Neural crest cell (in vitro differentiated cells): ENCODE measurements at regions not wholly inside any gene's neighbourhood (a gene's known extent, or its start where the extent isn't known, plus 50 kb on each side); places are given as distances from the start of the nearest gene placed in this dataset.

ENCODE experiments used
- DNase-seq: peaks from one replicate; pipeline ENCODE4 v3.0.0; 2021; ENCODE audit warnings: low read depth, mixed read lengths, low spot score
- H3K27ac Mint-ChIP-seq: one replicate; pipeline ENCODE4 v1.8.0; 2021; ENCODE audit warnings: mild to moderate bottlenecking, mixed read lengths; ENCODE audit not compliant: unreplicated experiment
- H3K27me3 Mint-ChIP-seq: 2 replicates; pipeline ENCODE4 v1.8.0; 2021; ENCODE audit warnings: low read depth, mild to moderate bottlenecking, mixed read lengths
- H3K36me3 Mint-ChIP-seq: 2 replicates; pipeline ENCODE4 v1.8.0; 2021; ENCODE audit warnings: low read depth, mild to moderate bottlenecking, mixed read lengths
- H3K4me1 Mint-ChIP-seq: 2 replicates; pipeline ENCODE4 v1.8.0; 2021; ENCODE audit warnings: mixed read lengths
- H3K4me3 Mint-ChIP-seq: one replicate; pipeline ENCODE4 v1.8.0; 2021; ENCODE audit warnings: mild to moderate bottlenecking, mixed read lengths
- H3K9me3 Mint-ChIP-seq: 2 replicates; pipeline ENCODE4 v1.8.0; 2021; ENCODE audit warnings: mixed read lengths
- TF ChIP-seq, protein P1 (sequence below): fragments of 200-600 bp; sonication (generic); conservative IDR thresholded peaks from 2 replicates; pipeline ENCODE4 v1.5.0; 2021; ENCODE audit warnings: antibody characterized with exemption, mild to moderate bottlenecking

DNA sequence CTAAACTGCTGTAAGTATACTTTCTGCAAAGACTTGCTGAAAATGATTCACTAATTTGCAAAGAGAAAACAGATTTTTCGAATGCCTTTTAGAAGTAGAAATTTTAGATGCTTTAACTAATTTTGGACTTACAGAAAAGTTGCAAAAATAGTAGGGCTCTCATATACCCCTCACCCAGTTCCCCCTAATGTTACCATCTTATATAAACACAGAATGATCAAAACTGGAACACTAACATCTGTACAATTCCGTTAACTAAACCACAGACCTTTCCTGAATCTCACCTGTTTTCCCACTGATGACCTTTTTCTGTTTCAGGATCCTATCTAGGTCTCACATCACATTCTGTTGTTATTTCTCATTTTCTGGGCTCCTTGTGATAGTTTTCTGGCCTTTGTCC is 454.8 kb downstream of the SHQ1 start:
- no peak overlapping the region for H3K27ac Mint-ChIP-seq
- TF ChIP-seq, protein P1, sequence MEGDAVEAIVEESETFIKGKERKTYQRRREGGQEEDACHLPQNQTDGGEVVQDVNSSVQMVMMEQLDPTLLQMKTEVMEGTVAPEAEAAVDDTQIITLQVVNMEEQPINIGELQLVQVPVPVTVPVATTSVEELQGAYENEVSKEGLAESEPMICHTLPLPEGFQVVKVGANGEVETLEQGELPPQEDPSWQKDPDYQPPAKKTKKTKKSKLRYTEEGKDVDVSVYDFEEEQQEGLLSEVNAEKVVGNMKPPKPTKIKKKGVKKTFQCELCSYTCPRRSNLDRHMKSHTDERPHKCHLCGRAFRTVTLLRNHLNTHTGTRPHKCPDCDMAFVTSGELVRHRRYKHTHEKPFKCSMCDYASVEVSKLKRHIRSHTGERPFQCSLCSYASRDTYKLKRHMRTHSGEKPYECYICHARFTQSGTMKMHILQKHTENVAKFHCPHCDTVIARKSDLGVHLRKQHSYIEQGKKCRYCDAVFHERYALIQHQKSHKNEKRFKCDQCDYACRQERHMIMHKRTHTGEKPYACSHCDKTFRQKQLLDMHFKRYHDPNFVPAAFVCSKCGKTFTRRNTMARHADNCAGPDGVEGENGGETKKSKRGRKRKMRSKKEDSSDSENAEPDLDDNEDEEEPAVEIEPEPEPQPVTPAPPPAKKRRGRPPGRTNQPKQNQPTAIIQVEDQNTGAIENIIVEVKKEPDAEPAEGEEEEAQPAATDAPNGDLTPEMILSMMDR: no peak
- DNase-seq: no peak
- H3K4me1 Mint-ChIP-seq: peaks cover 5% of the 10 kb centered on the region
- no peak overlapping the region for H3K4me3 Mint-ChIP-seq
- no peaks in the 10 kb centered on the region for H3K27me3 Mint-ChIP-seq
- H3K9me3 Mint-ChIP-seq: peaks cover 2% of the 10 kb centered on the region
- H3K36me3 Mint-ChIP-seq: no peaks in the 10 kb centered on the region

- H3K9me3 Mint-ChIP-seq: no peaks in the 10 kb centered on the region
- H3K27me3 Mint-ChIP-seq: no peaks in the 10 kb centered on the region
- peaks cover 5% of the 10 kb centered on the region for H3K4me1 Mint-ChIP-seq
- H3K27ac Mint-ChIP-seq: no peak overlapping the region
- no peak for DNase-seq
- no peak overlapping the region for H3K4me3 Mint-ChIP-seq
- H3K36me3 Mint-ChIP-seq: no peaks in the 10 kb centered on the region
- TF ChIP-seq, protein P1: no peak
Observed at GRCh38 chr3:72391659-72392058, 456.6 kb downstream of the SHQ1 start.

DNA sequence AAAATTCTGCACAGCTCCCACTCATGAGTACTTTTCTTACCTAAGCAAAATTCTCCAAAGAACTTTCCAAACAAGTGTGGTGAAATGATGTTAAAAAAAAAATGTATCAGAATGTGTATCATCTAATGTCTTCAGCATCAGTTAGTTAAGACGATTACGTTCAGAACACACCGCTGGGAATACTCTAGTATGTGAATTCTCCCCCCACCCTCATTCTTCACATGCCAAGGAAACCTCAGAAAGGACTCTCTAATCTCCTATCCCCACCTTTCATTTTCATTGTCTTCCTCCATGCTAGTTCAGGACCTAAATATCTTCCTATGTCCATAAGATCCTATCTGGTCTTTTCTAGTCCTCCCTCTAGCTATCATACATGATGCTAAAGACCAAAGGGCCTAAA is 457.4 kb downstream of the SHQ1 start:
- Mint-ChIP-seq H3K4me1 (peaks cover 5% of the 10 kb centered on the region), H3K27ac (no peak overlapping the region), H3K36me3 (no peaks in the 10 kb centered on the region), H3K4me3 (no peak overlapping the region), H3K9me3 (no peaks in the 10 kb centered on the region), H3K27me3 (no peaks in the 10 kb centered on the region)
- TF ChIP-seq, protein P1: no peak
- DNase-seq: no peak

DNA sequence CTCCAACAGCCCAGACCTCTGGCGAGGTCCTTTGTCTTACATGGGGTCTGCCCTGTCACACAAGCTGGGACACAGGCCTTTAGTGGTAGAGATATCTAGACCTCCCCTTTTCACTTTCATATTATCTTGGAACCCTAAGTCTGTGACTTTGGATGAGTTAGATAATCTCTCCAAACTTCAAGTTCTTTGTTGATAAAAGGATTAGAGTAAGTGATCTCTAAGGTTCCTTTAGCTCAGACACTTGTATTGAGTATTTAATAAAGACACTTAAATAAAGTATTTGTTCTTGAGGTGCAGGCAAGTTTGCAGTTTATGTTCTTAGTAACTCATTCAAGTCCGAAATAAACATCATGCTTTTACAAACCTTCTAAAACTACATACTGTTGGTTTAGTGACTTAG is 459.6 kb downstream of the SHQ1 start:
- Mint-ChIP-seq H3K27ac (no peak overlapping the region), H3K36me3 (no peaks in the 10 kb centered on the region), H3K4me1 (peaks cover 13% of the 10 kb centered on the region), H3K9me3 (no peaks in the 10 kb centered on the region), H3K27me3 (no peaks in the 10 kb centered on the region), H3K4me3 (no peak overlapping the region)
- DNase-seq: no peak
- TF ChIP-seq, protein P1: no peak

GRCh38 chr3:72388117-72388516 is 460.1 kb downstream of the SHQ1 start:
- Mint-ChIP-seq H3K36me3 (no peaks in the 10 kb centered on the region), H3K4me1 (peaks cover 13% of the 10 kb centered on the region), H3K27ac (no peak overlapping the region), H3K4me3 (no peak overlapping the region), H3K9me3 (no peaks in the 10 kb centered on the region), H3K27me3 (no peaks in the 10 kb centered on the region)
- TF ChIP-seq, protein P1: no peak
- DNase-seq: no peak
